NCI-H460 (cell line): ENCODE measurements at regions not wholly inside any gene's neighbourhood (a gene's known extent, or its start where the extent isn't known, plus 50 kb on each side); places are given as distances from the start of the nearest gene placed in this dataset.

Experiments
- DNase-seq: peaks from one replicate; pipeline ENCODE4 v3.0.0-alpha.2; 2016; ENCODE audit warnings: low read depth; ENCODE audit errors: extremely low read depth

GRCh38 chr3:76061654-76062053, 276.3 kb upstream of the ZNF717 start:
- DNase-seq = no peak

GRCh38 chr3:76063019-76063418, 277.7 kb upstream of the ZNF717 start:
- no peak for DNase-seq

- DNase-seq = no peak
Measured at GRCh38 chr3:76063811-76064210, 278.5 kb upstream of the ZNF717 start.

- DNase-seq = no peak
Measured at GRCh38 chr3:76065964-76066363, 280.6 kb upstream of the ZNF717 start.

GRCh38 chr3:76078101-76078500, 292.8 kb upstream of the ZNF717 start:
- DNase-seq = no peak

GRCh38 chr3:76083992-76084391, 298.6 kb upstream of the ZNF717 start:
- no peak for DNase-seq

GRCh38 chr3:76096036-76096435, 310.7 kb upstream of the ZNF717 start:
- DNase-seq = no peak

GRCh38 chr3:76096836-76097588, 311.7 kb upstream of the ZNF717 start:
- DNase-seq = no peak

- no peak for DNase-seq
Measured at GRCh38 chr3:76097589-76097969, 312.2 kb upstream of the ZNF717 start.

- DNase-seq = no peak
Measured at GRCh38 chr3:76099956-76100355, 314.6 kb upstream of the ZNF717 start.

- DNase-seq = peak; percentile 1
Measured at GRCh38 chr3:76107935-76108570, 322.7 kb upstream of the ZNF717 start.

- DNase-seq = no peak
Measured at GRCh38 chr3:76111808-76112207, 326.5 kb upstream of the ZNF717 start.

- DNase-seq = no peak
Measured at GRCh38 chr3:76122007-76122406, 336.7 kb upstream of the ZNF717 start.

GRCh38 chr3:76129441-76129840, 344.1 kb upstream of the ZNF717 start:
- no peak for DNase-seq

GRCh38 chr3:76131396-76132153, 346.2 kb upstream of the ZNF717 start:
- DNase-seq = no peak

GRCh38 chr3:76132154-76132470, 346.8 kb upstream of the ZNF717 start:
- no peak for DNase-seq

- DNase-seq = no peak
Measured at GRCh38 chr3:76134166-76134565, 348.8 kb upstream of the ZNF717 start.

- DNase-seq = no peak
Measured at GRCh38 chr3:76138921-76139320, 353.6 kb upstream of the ZNF717 start.

GRCh38 chr3:76147846-76148245, 362.5 kb upstream of the ZNF717 start:
- DNase-seq = no peak

- DNase-seq = no peak
Measured at GRCh38 chr3:76152028-76152427, 366.7 kb upstream of the ZNF717 start.

GRCh38 chr3:76161856-76162255, 376.5 kb upstream of the ZNF717 start:
- DNase-seq = no peak

GRCh38 chr3:76171647-76172046, 386.3 kb upstream of the ZNF717 start:
- DNase-seq = no peak
